Lower leg skin (tissue), 4 donors: ENCODE measurements at regions not wholly inside any gene's neighbourhood (a gene's known extent, or its start where the extent isn't known, plus 50 kb on each side); places are given as distances from the start of the nearest gene placed in this dataset.

Experiments used
- DNase-seq, 2 donors: peaks; one replicate each; pipeline ENCODE4 v3.0.0-alpha.2; 2019; ENCODE audit warnings: low spot score in 2 of 2
- H3K4me3 ChIP-seq: fragments of 200-600 bp; sonication (generic); 2 replicates; pipeline ENCODE4 v1.5.1; 2017; ENCODE audit warnings: mild to moderate bottlenecking, low read depth; ENCODE audit not compliant: poor library complexity, severe bottlenecking
- CTCF ChIP-seq, 3 donors: fragments of 450-650 bp; IDR thresholded peaks; one replicate each; pipeline ENCODE4 v1.5.1; 2016; ENCODE audit warnings: antibody characterized with exemption in 3 of 3, mild to moderate bottlenecking in 3 of 3, moderate library complexity in 2 of 3
- POLR2A ChIP-seq, 2 donors: fragments of 450-650 bp; IDR thresholded peaks; one replicate each; pipeline ENCODE4 v1.6.1; 2016 to 2017; ENCODE audit warnings: antibody characterized with exemption in 2 of 2, mild to moderate bottlenecking in 1 of 2, moderate library complexity in 1 of 2
- WGBS, 2 donors: methylation state at CpG; one replicate each; pipeline ENCODE4 v1.1.5; 2018; 5-methylcytosine and 5-hydroxymethylcytosine counted together
- intact Hi-C: fragments of 100-400 bp; cut with DNase I; formaldehyde crosslinking; loops from one replicate; pipeline ENCODE4 v1.15.0; 2023; ENCODE audit warnings: low total_unique reads

GRCh38 chr6:82608781-82609180 is 245.2 kb downstream of the TPBG start:
- H3K4me3 ChIP-seq: no peak overlapping the region
- intact Hi-C loops: no loop called here
- TF ChIP-seq CTCF (IDR thresholded peaks at IDR 0.05) (no peak), POLR2A (IDR thresholded peaks at IDR 0.05) (no peak)
- WGBS, 2 donors: 92% methylated on average over 4 of the region's 4 CpGs
- no peak for DNase-seq

DNA sequence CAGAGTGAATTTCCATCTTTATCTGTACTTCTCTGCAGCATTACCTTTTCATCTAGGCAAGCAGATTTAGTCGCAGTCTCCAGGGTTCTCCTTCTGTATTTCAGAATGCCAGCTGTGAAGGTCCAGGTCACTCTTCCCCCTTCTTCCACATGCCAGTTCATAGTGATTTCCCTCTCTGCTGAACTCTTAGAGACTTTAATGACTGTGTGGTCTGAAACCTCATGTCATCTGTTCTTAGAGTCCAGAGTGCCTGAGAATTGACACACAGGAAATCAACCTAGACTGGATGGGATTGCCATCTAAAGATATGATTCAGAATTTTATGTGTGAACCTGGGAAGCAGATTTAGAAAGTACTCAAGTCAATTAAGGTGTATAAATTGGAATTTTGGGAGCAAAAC is 248.1 kb downstream of the TPBG start:
- 81 to 95% methylated on average over 1 of the region's 1 CpG for WGBS, 2 donors

DNA sequence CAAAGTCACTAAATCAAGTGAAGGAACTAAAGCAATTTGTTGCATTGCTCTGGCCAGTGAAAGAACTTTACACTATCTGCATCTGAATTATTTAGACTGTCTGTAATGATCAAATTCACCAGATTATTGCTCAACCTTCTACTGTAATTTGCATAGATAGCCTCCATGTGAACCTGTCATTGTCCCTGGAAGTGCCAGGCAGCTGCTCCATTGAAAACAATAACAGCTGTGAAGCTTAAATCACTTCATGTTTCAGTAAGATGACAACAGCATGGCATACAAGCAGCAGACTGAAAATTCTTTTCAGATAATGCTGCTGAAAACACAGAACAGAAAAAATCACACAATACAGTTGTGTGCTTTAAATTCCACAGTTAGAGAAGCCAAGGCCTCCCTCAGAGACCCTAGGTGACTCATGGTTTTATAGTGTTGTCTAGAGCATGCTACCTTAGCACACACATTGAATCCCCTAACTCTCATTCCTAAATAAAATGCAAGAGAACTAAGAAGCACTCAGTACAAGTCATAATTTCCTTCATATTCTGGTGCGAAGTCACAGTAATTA is 248.9 kb downstream of the TPBG start:
- no peak for DNase-seq
- no peak overlapping the region for H3K4me3 ChIP-seq
- WGBS, 2 donors: 83 to 84% methylated on average over 1 of the region's 1 CpG
- TF ChIP-seq CTCF (IDR thresholded peaks at IDR 0.05): no peak
- TF ChIP-seq POLR2A (IDR thresholded peaks at IDR 0.05): no peak
- intact Hi-C loops: no loop called here

More for the DNA sequence above, 248.1 kb downstream of the TPBG start:
- no peak overlapping the region for H3K4me3 ChIP-seq
- intact Hi-C loops: no loop called here
- DNase-seq: no peak
- no peak for TF ChIP-seq POLR2A (IDR thresholded peaks at IDR 0.05)

GRCh38 chr6:82614518-82614917 is 250.9 kb downstream of the TPBG start:
- 61 to 65% methylated on average over 3 of the region's 3 CpGs for WGBS, 2 donors
- TF ChIP-seq POLR2A (IDR thresholded peaks at IDR 0.05) (no peak), CTCF (IDR thresholded peaks at IDR 0.05) (no peak)
- intact Hi-C loops: no loop called here
- H3K4me3 ChIP-seq: no peak overlapping the region
- no peak for DNase-seq

- no peak overlapping the region for H3K4me3 ChIP-seq
- TF ChIP-seq POLR2A (IDR thresholded peaks at IDR 0.05) (no peak), CTCF (IDR thresholded peaks at IDR 0.05) (no peak)
- intact Hi-C loops: no loop called here
- 76 to 77% methylated on average over 4 of the region's 4 CpGs for WGBS, 2 donors
- DNase-seq: no peak
These were observed 252.9 kb downstream of the TPBG start for GRCh38 chr6:82616386-82617028.

GRCh38 chr6:82617648-82618047 is 254.0 kb downstream of the TPBG start:
- DNase-seq: no peak
- intact Hi-C loops: no loop called here
- H3K4me3 ChIP-seq: no peak overlapping the region
- TF ChIP-seq CTCF (IDR thresholded peaks at IDR 0.05) (no peak), POLR2A (IDR thresholded peaks at IDR 0.05) (no peak)
